K562 (cell line): ENCODE measurements at regions not wholly inside any gene's neighbourhood (a gene's known extent, or its start where the extent isn't known, plus 50 kb on each side); places are given as distances from the start of the nearest gene placed in this dataset.

ENCODE experiments used
- ATAC-seq: fragments of 200-7000 bp; cut with Tn5 transposase; 3 replicates; pipeline ENCODE4 v1.9.1; 2020; ENCODE audit warnings: moderate library complexity
- BruUV-seq: library from RNA; stranded (reverse); fragments of 400-500 nt; replicated peaks from 2 replicates; lab custom pipeline; 2021; lab: Mats Ljungman, UMichigan
- CTCF ChIA-PET: fragments of 300-600 bp; formaldehyde crosslinking; extraction: SDS; loops from one replicate; lab custom pipeline; 2021; ENCODE audit warnings: low intra/inter-chr PET ratio; lab: Yijun Ruan, JAX
- POLR2A ChIA-PET: fragments of 300-600, 350-650 bp; sonication (Branson Sonifier 250); formaldehyde crosslinking; extraction: SDS; loops from one replicate; lab custom pipeline; 2021; ENCODE audit warnings: antibody characterized with exemption, inconsistent platforms; lab: Yijun Ruan, JAX
- DNase-seq, 4 experiments: peaks; one replicate each; pipeline versions ENCODE4 v3.0.0 to v3.0.0-alpha.2; 2011 to 2018; ENCODE audit warnings: low spot score in 3 of 4, mixed read lengths in 3 of 4; ENCODE audit errors: extremely low read depth in 1 of 4
- FAIRE-seq: peaks from 2 replicates; lab custom pipeline; 2011; peaks lifted over from hg19 to GRCh38; lab: Jason Lieb, UNC
- H2AFZ ChIP-seq: 2 replicates; pipeline ENCODE4 v1.6.0; 2011; ENCODE audit warnings: low read depth, low read length, control low read depth, inconsistent platforms
- H3K27ac ChIP-seq: fragments of 200-600 bp; 3 replicates; pipeline ENCODE4 v1.8.0; 2011; ENCODE audit warnings: low read depth, mild to moderate bottlenecking, control low read depth, inconsistent platforms, low read length, moderate library complexity, mixed read lengths; ENCODE audit errors: extremely low read depth
- H3K27me3 ChIP-seq, 2 experiments: fragments of 300-600 bp in 1 of 2; 2 replicates in 1 of 2; 3 replicates in 1 of 2; pipeline versions ENCODE4 v1.6.0 to v1.8.0; 2011; ENCODE audit warnings: inconsistent platforms in 2 of 2, low read length in 2 of 2, mild to moderate bottlenecking in 1 of 2, mixed read lengths in 1 of 2, moderate library complexity in 1 of 2; ENCODE audit not compliant: control insufficient read depth in 2 of 2, insufficient read depth in 2 of 2
- H3K36me3 ChIP-seq: fragments of 300-600 bp; 3 replicates; pipeline ENCODE4 v1.8.0; 2011; ENCODE audit warnings: mild to moderate bottlenecking, low read length, inconsistent platforms; ENCODE audit not compliant: control insufficient read depth, insufficient read depth
- H3K4me1 ChIP-seq, 2 experiments: fragments of 200-600 bp in 1 of 2; replicated peaks in 1 of 2; 2 replicates in 1 of 2; 3 replicates in 1 of 2; pipeline versions ENCODE4 v1.5.1 to v1.8.0; 2011; ENCODE audit warnings: inconsistent platforms in 2 of 2, low read length in 2 of 2, mild to moderate bottlenecking in 1 of 2, mixed read lengths in 1 of 2, moderate library complexity in 1 of 2; ENCODE audit not compliant: control insufficient read depth in 2 of 2, insufficient read depth in 2 of 2
- H3K4me2 ChIP-seq: 2 replicates; pipeline ENCODE4 v1.6.1; 2011; ENCODE audit warnings: low read length, control low read depth, inconsistent platforms, mixed read lengths; ENCODE audit not compliant: insufficient read depth
- H3K4me3 ChIP-seq: fragments of 200-600 bp; sonication (generic), shearing (Covaris generic); 2 replicates; pipeline ENCODE4 v1.5.1; 2016; ENCODE audit warnings: control low read depth, inconsistent platforms
- H3K79me2 ChIP-seq: fragments of 200-600 bp; 3 replicates; pipeline ENCODE4 v1.8.0; 2011; ENCODE audit warnings: low read length, inconsistent platforms; ENCODE audit not compliant: control insufficient read depth, insufficient read depth
- H3K9ac ChIP-seq, 2 experiments: 2 replicates each; pipeline versions ENCODE4 v1.6.0 to v1.6.1; 2011; ENCODE audit warnings: low read depth in 2 of 2, low read length in 2 of 2, control low read depth in 1 of 2, inconsistent platforms in 1 of 2, mild to moderate bottlenecking in 1 of 2, mixed read lengths in 1 of 2; ENCODE audit not compliant: insufficient read depth in 1 of 2
- H3K9me1 ChIP-seq: one replicate; pipeline ENCODE4 v1.6.0; 2011; ENCODE audit warnings: inconsistent platforms, mild to moderate bottlenecking, low read length, moderate library complexity; ENCODE audit not compliant: control insufficient read depth, insufficient read depth
- H3K9me3 ChIP-seq: replicated peaks from 2 replicates; pipeline ENCODE4 v1.5.1; 2011; ENCODE audit warnings: low read depth, low read length, inconsistent platforms; ENCODE audit not compliant: control insufficient read depth, insufficient read depth
- H4K20me1 ChIP-seq: replicated peaks from 2 replicates; pipeline ENCODE4 v1.6.1; 2011; ENCODE audit warnings: low read length, inconsistent platforms, mixed read lengths; ENCODE audit not compliant: control insufficient read depth, insufficient read depth
- BCL6 ChIP-seq: fragments of 250-450 bp; sonication (Bioruptor Pico); IDR thresholded peaks from 2 replicates; pipeline ENCODE4 v1.4.0; 2020
- FOXK1 ChIP-seq: sonication (generic); formaldehyde crosslinking; IDR thresholded peaks from 2 replicates; pipeline ENCODE4 v1.8.0; 2022; ENCODE audit warnings: missing genetic modification reagents, mild to moderate bottlenecking, borderline replicate concordance
- RHOXF2B ChIP-seq: fragments of 250-450 bp; sonication (Bioruptor Pico); conservative IDR thresholded peaks from 2 replicates; pipeline ENCODE4 v1.5.1; 2021
- WGBS: fragments of 100-300 bp; shearing (Covaris generic); methylation state at CpG from one replicate; pipeline ENCODE4 v1.1.6; 2016; ENCODE audit warnings: low coverage, mixed read lengths; ENCODE audit not compliant: insufficient coverage; ENCODE audit errors: missing lambda C conversion rate; 5-methylcytosine and 5-hydroxymethylcytosine counted together
- in situ Hi-C: fragments of 300-500 bp; cut with MboI; formaldehyde crosslinking; loops from 4 replicates; pipeline ENCODE4 v1.15.0; 2018; ENCODE audit warnings: inconsistent platforms, mixed read lengths
- intact Hi-C: fragments of 100-400 bp; cut with micrococcal nuclease; formaldehyde crosslinking; loops from 2 replicates; pipeline ENCODE4 v1.14.2; 2022
- TF ChIP-seq, protein P1 (sequence below): sonication (generic); formaldehyde crosslinking; IDR thresholded peaks from 2 replicates; pipeline ENCODE4 v1.8.0; 2023; ENCODE audit warnings: missing genetic modification reagents, mild to moderate bottlenecking, borderline replicate concordance

DNA sequence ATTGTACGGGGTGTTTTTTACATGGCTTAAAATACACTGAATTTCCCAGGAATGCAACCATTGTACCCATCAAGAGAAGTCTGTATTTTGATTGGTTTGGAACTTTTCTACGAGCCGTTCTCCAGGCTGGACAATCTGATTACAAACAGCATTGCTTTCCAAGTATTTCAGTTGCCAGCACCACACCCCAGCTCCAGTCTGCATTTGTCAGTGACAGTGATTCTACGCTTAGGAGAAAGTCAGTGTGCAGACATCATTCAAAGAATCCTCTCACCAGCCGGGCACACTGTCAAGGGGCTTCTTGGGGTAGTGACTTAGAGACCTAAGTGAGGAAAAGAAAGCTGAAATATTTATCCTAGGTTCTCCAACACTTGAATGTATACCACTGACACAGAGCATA lies 194.1 kb downstream of the ANAPC1 start (continued):
- TF ChIP-seq, protein P1, sequence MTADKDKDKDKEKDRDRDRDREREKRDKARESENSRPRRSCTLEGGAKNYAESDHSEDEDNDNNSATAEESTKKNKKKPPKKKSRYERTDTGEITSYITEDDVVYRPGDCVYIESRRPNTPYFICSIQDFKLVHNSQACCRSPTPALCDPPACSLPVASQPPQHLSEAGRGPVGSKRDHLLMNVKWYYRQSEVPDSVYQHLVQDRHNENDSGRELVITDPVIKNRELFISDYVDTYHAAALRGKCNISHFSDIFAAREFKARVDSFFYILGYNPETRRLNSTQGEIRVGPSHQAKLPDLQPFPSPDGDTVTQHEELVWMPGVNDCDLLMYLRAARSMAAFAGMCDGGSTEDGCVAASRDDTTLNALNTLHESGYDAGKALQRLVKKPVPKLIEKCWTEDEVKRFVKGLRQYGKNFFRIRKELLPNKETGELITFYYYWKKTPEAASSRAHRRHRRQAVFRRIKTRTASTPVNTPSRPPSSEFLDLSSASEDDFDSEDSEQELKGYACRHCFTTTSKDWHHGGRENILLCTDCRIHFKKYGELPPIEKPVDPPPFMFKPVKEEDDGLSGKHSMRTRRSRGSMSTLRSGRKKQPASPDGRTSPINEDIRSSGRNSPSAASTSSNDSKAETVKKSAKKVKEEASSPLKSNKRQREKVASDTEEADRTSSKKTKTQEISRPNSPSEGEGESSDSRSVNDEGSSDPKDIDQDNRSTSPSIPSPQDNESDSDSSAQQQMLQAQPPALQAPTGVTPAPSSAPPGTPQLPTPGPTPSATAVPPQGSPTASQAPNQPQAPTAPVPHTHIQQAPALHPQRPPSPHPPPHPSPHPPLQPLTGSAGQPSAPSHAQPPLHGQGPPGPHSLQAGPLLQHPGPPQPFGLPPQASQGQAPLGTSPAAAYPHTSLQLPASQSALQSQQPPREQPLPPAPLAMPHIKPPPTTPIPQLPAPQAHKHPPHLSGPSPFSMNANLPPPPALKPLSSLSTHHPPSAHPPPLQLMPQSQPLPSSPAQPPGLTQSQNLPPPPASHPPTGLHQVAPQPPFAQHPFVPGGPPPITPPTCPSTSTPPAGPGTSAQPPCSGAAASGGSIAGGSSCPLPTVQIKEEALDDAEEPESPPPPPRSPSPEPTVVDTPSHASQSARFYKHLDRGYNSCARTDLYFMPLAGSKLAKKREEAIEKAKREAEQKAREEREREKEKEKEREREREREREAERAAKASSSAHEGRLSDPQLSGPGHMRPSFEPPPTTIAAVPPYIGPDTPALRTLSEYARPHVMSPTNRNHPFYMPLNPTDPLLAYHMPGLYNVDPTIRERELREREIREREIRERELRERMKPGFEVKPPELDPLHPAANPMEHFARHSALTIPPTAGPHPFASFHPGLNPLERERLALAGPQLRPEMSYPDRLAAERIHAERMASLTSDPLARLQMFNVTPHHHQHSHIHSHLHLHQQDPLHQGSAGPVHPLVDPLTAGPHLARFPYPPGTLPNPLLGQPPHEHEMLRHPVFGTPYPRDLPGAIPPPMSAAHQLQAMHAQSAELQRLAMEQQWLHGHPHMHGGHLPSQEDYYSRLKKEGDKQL: no peak

DNA sequence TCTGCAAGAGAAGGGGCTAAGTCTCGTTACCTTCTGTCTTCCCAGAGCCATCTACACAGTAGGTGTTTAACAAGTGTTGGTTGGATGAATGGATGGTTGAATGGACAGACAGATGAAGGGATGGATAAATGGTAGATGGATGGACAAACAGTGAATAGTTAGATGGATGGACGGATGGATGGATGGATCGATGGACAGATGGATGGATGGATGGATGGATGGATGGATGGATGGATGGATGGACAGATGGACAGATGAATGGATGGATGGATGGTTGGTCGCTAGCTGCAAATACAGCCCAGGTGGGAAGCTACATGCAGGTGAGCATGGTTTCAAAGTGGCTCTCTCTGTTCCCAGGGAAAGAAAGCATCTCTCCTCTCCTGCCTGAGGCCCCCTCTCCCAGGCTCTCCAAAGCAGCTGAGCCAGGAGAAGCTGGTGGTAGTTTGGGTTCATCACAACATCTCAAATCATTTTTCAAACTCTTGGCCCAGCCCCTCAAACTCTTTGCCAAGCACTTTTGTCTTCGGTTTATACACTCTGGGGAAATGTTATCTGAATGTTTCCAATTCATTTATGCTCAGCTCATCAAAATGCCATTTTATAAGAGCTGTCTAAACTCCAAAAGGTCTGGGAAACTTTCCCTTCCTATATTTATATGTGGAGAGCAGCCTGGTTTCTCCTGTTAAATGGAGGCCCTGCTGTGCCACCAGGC lies 192.7 kb downstream of the ANAPC1 start:
- in situ Hi-C loops: no loop called here
- ATAC-seq (no peak), FAIRE-seq (no peak)
- Histone ChIP-seq H3K4me1 (no peaks in the 10 kb centered on the region; a peak in 1 of 5 replicates), H3K27ac (no peak overlapping the region), H3K9ac (no peak overlapping the region), H3K36me3 (no peaks in the 10 kb centered on the region), H3K27me3 (no peaks in the 10 kb centered on the region), H3K4me3 (no peak overlapping the region), H3K9me3 (no peaks in the 10 kb centered on the region), H3K9me1 (no peaks in the 10 kb centered on the region)
- intact Hi-C loops: loop anchor here (10.0 kb wide), 1 partner anchor 877 kb away; no protein-coding TSS in a partner anchor
- no TSS peak for BruUV-seq
- POLR2A ChIA-PET: interaction anchor here (0.8 to 2.2 kb wide), 5 partner anchors 8 to 66 kb away, joined by 4 to 10 read pairs (median 4); no protein-coding TSS in a partner anchor
- 49% methylated on average over 5 of the region's 5 CpGs for WGBS
- TF ChIP-seq FOXK1 (CRISPR knock-in tag) (no peak), BCL6 (no peak), RHOXF2B (CRISPR knock-in tag) (no peak)
- TF ChIP-seq, all 486 proteins: peak for 0
- H2AFZ ChIP-seq: no peak overlapping the region
- CTCF ChIA-PET: no interaction called here
- no peak for DNase-seq
- no peaks in the 10 kb centered on the region for H3K79me2 ChIP-seq
- no peaks in the 10 kb centered on the region for H4K20me1 ChIP-seq
- no peak overlapping the region for H3K4me2 ChIP-seq
